ENCODE measurements at regions not wholly inside any gene's neighbourhood (a gene's known extent, or its start where the extent isn't known, plus 50 kb on each side); places are given as distances from the start of the nearest gene placed in this dataset.
"Not testable (repeated sequence)": the region's sequence is repeated elsewhere in the genome, so short reads cannot be mapped to it uniquely, and the experiment has no call there.

DNA sequence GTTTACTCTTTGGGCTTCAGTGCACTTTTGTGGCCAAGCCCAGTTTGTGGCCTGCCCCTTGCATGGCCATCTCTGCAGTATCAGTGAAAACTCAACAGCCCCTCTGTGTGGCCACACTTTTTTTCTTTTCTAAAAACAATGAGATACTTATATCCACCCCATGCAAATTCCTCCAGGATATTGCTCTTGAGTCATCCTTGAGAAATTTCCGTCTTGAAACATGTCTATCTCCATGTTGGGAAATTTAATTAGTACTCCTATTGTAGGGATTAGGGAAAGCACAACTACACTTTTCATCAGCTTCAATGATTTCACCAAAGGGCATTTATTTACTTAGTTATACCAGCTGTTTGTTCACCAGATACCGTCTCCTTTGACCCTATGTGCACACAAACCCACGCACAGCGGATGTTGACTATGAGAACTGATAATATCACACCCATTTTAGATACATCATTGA lies 993.1 kb downstream of the TSN start:
- no peak for DNase-seq

DNA sequence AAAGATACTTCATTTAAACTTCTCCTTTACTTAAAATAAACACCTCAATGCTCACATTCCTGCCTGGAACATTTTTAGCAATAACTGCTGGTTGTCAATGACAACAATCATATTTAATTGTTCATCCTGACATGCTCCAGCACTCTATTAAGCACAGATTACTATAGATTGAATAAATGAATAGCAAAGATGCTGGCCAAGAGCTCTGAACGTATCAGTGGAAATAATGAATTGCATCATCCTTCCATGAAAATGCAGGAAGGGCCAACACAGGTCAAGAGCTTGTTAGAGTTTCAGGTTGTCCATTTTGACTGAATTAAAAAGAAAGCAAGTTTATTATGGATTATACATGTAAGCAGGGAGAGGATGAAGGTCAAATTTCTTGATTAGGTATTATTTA lies 994.0 kb downstream of the TSN start:
- no peak for DNase-seq

DNA sequence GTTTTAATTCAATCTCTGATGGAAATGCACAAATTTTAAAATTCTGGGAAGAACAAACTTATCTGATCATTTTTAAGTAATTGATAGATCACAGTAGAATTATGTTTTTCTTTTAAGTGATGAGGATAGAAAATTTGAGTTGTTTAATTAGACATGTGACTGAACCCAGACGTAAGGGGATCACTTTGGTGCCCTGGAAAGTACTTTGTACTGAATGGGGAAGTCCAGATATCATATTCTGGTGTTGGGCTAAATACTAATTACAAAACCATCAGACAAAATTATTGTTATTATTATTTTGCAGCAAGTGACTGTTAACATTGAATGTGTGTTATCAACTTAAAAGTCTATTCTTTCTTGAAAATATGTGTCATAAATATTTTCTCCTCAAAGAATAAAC lies 994.6 kb downstream of the TSN start:
- no peak for DNase-seq

GRCh38 chr2:122750808-122751207 lies 995.4 kb downstream of the TSN start:
- no peak for DNase-seq

- DNase-seq, result no peak
Measured at GRCh38 chr2:122753336-122753735, 997.9 kb downstream of the TSN start.

DNA sequence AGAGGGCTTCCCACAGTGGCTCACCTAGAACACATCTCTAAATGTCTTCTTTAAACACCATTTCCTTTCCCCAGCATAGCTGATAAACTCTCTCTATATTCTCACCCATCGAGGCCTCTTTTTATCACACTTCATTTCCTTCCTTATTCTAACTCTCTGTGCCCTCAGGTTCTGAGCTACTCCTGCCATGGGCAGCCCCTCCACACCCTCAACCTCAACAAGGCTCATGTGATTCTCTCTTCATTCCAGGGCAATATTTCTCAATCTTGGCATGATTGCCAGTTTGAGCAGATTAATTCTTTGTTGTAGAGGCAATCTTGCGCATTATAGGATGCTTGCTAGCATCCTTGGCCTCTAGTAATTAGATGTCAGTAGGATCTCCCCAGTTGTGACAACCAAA lies 999.1 kb downstream of the TSN start:
- DNase-seq, result no peak

DNA sequence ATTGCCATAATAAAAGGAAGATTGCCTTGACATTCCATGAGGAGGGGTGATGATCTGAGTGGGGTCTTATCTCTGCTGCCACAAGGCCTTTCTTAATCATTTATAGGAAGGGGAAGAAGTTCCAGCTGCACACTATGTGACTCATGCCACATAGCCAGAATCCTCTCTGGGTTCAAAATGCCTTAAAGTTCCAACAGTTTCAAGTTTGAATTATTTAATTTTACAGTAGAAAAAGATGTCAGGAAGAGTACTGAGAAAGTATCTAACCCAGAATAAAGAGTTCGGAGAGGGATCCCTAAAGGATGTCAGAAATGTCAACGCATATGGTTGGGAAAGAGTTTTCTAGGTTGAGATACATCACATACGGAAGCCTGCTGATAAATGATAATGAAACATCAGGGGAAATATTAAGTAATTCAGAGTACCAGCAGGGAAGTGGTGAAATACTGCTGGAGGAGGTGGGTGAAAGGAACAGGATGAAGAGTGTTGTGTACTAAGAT lies 999.9 kb downstream of the TSN start:
- DNase-seq, result no peak

DNA sequence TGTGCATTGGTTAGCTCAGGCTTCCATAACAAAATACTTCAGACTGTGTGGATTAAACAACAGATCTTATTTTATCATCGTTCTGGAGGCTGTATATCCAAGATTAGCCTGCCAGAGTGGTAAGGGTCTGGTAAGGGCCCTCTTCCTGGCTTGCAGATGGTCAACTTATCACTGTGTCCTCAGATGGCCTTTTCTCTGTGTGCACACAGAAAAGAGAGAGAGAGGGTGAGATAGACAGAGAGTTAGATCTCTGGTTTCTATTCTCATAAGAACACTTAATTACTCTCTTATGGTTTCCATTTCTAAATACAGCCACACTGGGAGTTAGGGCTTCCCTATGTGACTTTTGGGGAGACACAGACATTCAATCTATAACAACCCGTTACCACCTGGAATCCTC lies 1003.5 kb downstream of the TSN start:
- no peak for DNase-seq

DNA sequence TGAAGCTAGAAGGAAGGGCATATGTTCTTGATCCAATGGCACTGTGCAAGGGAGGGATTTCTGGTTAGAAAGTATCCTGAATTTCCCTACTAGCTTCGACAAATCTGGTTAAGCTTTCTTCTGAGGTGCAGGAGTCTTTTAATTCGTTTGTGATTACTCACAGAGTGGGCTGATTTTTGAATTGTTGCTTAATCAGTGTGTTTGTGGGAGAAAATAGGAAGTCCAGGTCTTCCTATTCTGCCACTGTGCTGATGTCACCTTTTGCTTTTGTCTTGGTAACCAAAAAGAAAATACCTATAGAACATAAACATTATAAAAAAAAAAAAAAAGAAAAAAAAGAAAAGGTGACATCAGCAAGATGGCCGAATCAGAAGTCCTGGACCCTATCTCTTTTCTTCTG lies 1008.6 kb downstream of the TSN start:
- no peak for DNase-seq

DNA sequence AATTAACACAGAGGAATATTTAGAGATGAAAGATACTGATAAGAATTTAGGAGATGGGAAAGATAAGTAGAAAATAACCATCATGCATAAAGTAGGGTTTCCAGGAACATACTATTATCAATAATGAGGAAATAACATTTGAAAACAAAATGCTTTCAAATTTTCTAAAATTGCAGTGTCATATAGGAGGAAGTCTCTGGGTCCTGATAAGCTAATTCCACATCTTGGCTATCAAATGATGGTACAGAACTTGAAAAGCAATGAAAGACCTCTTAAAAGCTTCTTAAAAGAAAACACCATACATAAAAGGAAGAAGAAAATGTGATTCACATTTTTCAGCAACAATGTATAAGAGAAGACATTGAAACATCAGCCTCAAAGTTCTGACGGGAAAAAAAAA lies 1024.8 kb downstream of the TSN start:
- DNase-seq, result no peak

- DNase-seq, result no peak
Measured at GRCh38 chr2:122794100-122794499, 1038.6 kb downstream of the TSN start.

DNA sequence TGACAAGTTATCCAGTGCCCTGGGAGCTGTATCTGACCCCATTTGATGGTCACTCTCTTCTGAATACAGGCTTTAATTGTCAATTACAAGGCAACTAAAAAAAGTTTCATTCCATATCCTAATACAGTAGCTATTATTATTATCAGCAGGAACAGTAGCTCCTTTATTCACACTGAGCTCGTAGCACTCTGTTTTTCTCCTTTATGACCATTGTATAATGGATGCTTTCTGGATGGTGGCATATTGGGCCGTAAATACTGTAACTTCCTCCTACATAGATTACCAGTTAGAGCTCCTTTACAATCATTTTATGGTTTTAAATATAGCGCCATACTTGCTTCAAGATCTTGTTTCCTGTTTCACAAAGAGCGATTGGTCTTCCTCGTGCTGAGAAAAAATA lies 1040.3 kb downstream of the TSN start:
- DNase-seq, result no peak

DNA sequence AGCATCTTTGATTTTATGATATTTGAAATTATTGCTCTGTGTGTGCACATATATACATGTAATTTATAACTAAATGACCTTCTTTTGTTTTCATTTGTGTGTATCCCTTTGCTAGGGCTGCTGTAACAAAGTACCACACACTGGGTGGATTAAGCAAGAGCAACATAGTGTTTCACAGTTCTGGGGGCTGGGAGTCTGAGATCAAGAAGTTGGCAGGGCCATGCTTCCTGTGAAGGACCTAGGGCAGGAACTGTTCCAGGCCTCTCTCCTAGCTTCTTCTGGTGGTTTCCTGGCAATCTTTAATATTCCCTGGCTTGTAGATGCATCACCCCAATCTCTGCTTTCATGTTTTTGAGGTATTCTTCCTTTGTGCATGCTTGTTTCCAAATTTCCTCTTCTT lies 1043.9 kb downstream of the TSN start:
- no peak for DNase-seq

DNA sequence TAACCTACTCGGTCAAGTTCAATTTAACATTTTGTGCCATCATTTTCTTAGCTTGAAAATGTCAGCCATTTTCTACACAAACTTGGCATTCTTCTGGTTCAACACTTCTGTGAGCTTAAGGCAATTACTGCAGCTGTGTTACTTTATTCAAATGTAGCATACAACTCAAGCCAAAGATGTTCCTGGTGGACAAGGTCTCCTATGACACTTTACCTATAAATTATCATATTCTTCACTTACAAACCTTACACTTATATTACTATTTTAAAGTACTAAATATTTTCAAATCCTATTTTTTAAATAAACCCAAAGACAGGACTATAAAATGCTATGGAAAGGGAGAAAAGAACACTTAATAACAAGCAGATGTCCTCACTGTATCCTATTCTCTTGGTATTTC lies 1045.3 kb downstream of the TSN start:
- DNase-seq, result no peak

DNA sequence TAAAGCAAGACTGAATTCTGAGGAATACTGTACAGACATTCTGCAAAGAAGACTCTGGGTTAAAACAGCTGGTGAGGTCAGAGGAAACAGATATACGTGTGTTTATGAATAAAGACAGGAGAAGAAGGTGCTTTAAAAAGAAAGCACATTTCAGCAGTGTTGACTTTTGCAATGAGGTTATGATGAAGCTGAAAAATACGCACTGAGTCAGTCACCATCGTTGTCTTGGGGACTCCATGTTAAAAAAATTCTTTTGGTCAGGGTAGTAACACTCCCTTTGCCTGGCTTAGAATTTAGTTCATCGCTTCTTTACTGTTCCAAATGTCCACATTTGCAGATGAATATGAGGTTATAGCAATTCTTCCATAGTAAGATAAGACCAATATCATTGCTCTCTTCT lies 1049.0 kb downstream of the TSN start:
- no peak for DNase-seq

DNA sequence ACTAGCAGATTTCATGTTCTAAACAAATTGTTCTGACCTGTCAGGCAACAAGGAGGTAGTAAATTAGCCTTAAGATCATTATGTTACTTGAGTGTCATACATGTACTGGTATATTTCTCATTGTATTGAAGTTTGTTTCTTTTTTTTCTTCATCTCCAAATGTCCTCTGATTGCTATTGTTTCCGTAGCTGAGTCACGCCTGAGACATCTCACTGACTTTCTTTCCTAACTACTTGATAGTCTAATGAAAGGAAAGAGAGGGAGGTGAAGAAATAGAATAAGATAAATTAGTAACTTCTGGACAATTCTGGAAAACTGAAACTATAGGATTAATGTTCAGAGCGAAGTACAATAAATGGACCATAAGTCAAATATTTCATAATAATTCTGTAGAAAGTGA lies 1049.9 kb downstream of the TSN start:
- no peak for DNase-seq

GRCh38 chr2:122808286-122808969 lies 1053.0 kb downstream of the TSN start:
- DNase-seq, result no peak

GRCh38 chr2:122812214-122812613 lies 1056.8 kb downstream of the TSN start:
- DNase-seq, result not testable (repeated sequence)

GRCh38 chr2:122815120-122815519 lies 1059.7 kb downstream of the TSN start:
- no peak for DNase-seq

- no peak for DNase-seq
Measured at GRCh38 chr2:122816803-122817202, 1061.4 kb downstream of the TSN start.

DNA sequence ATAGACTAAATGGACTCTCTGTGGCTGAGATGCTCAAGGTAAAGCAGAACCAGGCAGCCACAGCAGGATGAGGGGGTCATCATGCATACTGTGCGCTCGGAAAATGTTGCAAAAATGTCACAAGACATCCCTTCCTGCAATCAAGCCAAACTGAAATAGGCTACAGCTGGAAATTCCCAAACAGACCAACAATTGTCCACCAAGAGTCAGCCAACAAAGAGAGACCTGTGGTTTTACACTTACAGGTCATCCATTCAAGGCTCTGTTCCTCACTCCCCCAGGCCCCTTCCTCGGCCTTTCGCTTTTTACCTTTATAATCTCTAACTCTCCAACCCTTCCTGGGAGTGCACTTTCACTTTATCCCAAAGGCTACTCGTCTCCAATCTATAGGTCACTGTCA lies 1066.9 kb downstream of the TSN start:
- DNase-seq, result no peak

- DNase-seq, result no peak
Measured at GRCh38 chr2:122830157-122830556, 1074.7 kb downstream of the TSN start.

DNA sequence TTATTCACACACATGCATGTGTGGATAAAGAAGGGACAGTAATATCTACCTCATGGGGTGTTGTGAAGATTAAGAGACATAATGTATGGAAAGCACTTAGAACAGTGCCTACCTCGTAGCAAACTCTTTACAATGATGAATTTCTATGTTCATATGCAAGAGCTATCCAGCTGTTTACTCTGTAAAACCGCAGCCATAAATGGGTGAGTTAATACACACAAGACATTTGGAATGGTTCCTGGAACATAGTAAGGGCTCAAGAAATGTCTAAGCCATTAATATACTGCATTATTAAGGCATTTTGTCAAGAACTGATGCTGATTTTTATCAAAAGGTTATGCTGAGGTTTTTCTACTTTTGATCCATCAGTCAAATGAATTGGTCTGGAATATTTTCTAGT lies 1076.2 kb downstream of the TSN start:
- no peak for DNase-seq

DNA sequence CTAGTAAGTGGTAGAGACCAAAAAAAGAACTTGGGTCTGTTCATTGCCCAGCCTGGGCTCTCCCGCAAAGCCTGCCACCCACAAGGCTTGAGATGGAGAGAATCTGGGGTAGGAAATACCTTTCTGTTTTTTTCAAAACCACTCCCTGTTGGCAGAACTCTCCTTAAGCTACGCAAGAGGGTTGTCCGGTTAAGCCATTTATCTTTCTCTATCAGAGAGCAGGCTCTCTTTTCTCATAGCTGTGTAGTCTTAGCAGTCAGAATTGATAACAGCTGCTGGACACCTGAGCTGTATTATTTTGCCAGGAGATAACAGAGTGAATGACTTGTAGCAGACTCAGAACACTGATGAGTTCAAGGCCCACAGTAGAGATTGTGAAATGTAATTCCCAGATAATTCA lies 1088.1 kb downstream of the TSN start:
- DNase-seq, result no peak

DNA sequence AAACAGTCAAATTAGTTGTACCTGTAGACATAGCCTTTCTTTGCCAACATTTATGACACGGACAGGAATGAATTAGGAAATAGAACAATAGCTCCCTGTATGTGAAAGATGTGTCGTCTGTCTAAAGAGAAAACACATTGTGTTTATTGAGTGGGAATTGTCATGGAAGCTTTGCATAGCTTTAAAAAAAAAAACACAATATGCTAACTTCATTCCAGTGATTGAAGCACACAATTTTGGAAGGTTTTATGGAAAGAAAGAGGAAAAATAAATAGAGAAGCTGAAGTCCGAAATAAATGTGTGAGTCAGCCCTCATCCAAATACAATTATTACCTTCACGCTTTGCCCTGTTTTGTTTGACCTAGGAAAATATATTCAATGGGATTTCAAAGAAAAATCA lies 1095.7 kb downstream of the TSN start:
- DNase-seq, result no peak
